ENCODE measurements at regions not wholly inside any gene's neighbourhood (a gene's known extent, or its start where the extent isn't known, plus 50 kb on each side); places are given as distances from the start of the nearest gene placed in this dataset.
A peak's percentile ranks its signal among the peaks of the same experiment; 100 is the strongest.

DNA sequence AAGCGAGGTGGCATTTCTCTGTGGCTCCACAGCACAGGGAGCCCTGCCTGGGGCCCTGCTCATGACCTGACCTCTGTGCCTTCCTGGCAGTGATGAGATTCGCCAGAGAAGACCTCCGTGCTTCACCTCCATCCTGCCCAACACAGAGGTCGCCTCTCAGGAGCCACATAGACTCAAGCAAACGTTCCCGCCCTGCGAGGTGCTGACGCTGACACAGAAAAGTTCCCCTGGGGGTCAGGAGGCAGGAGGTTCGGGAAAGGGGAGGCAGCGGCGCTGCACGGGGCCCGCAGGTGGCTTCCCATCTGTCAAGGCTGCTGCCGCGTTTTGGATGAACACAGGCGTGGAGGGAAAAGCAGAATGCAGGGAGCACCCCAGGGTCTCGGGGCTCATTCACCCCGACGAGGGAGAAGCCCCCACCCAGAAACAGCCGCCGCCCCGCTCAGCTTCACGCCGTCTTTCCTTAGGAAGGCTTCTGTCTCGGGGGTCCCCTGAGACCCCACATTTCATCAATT is 579.6 kb upstream of the SALL3 start:
- DNase-seq, result no peak

DNA sequence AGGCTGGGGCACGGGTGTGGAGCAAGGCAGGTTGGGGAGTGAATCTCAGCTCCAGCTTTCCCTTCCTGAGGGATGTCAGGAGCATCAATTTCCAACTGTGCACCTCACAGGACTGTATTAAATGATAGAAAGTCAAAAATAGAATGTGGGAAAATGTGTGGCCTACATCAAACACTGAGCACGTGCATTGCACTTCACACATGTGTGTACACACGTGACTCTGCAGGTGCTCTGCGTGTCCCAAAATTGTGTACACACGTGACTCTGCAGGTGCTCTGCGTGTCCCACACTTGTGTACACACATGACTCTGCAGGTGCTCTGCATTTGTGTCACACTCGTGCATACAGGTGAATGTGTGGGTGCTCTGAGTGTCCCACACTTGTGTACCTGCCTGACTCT is 577.2 kb upstream of the SALL3 start:
- DNase-seq, result no peak

DNA sequence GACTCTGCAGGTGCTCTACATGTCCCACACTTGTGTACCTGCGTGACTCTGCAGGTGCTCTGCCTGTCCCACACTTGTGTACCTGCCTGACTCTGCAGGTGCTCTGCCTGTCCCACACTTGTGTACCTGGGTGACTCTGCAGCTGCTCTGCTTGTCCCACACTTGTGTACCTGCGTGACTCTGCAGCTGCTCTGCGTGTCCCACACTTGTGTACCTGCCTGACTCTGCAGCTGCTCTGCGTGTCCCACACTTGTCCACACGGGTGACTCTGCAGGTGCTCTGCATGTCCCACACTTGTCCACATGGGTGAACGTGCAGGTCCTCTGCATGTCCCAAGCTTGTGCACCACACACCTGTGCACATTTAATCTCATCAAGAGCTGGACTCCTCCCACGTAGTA is 576.7 kb upstream of the SALL3 start:
- DNase-seq, result no peak

DNA sequence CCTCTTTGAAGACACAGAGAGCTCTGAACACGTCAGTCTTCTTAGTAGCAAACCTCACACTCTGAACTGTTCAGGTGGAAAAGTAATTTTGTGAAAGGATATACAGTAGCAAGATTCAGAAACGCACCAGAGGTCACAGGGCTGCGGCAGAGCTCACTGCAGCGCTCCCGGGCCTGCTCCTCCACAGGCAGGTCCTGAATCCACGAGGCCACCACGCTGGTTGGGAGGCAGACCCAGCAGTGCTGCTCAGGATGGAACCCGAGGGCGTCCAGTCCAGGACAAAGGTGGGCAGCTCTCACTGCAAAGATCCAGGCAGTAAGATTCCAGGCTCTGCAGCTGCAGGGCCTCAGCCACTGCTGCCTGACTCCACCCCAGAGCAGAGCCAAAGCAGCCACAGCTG is 576.2 kb upstream of the SALL3 start:
- DNase-seq, result no peak

DNA sequence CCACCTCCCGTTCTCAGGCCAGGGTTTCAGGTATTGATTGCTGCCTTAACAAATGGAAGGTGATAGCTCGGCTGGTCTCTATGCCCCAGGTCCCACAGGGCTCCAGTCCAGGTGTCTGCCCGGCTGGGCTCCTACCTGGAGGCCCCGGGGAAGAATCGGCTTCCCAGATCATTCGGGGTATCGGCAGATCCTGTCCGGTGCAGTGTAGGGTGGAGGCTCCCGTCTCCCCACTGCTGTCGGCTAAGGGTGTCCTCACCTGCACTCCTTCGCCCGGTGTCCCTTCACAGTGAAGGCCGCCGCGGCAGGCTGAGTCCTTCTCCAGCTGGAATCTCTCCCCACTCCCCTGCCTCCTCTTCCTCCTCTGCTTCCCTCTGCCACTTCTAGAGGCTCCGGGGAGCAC is 573.9 kb upstream of the SALL3 start:
- DNase-seq, result no peak

DNA sequence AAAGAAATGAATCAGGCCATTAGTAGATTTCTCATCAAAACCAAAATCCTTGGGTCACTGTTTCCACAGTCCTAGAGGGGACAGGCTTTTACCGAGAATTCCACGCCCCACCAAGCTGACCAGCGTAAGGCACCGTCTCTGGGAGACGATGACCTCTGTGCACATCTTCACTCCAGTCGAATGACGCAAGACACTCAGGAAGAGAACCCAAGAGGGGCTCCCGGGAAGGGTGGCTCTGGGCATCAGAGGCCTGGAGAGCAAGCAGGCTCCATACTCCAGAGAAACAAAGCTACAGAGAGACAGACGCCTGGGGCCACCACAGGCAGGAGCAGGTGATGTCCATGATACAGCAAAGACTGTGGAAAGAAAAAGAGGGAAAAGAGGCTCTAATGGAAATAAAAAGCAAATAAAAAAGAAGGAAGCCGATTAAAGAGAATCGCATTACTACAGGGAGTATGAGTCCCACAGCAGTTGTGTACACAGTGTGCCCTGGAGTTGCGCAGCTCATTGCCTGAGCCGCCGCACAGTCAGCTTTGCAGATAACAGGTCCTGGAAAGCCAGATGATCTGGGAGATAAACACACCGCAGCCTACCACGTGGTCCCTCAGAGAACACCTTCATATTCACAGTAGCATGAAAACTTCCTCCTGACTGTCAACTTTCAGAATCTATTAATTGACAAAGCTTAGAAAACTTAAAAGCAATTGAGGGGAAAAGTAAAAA is 572.7 kb upstream of the SALL3 start:
- no peak for DNase-seq

DNA sequence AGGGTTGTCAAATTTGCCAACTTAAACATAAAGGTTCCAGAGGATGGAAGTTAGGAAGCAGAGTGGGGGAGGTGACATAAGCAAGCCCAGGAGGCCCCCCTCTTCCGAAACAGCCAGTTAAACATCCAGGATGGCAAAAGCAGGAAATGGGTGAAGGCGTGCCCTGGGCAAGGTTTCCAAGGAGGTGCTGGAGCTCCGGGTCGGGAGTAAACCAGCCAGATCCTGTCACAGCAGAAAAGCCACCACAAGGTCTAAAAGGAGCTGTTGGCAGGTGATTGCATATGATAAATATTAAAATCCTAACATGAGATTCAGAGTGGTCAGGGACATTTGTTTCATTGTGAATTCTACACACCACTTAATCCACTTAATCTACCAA is 572.2 kb upstream of the SALL3 start:
- DNase-seq, result no peak

DNA sequence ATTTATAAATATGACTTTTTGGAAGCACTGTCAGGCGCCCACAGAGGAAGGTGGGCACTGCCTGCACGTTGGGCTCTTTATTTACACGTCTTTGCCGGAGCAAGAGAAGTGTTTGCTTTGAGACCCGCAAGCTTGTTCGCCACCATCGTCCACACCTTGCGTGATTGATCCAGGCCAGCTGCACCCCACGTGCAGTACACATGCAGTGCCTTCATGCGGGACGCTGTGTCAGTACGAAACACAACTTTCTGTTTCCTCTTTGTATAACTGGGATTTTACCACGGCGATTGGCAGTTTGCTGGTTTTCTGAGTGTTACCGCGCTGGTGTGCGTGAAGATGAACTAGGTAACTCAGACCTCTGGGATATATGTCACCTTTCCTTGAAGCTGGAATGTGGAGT is 571.0 kb upstream of the SALL3 start:
- no peak for DNase-seq

DNA sequence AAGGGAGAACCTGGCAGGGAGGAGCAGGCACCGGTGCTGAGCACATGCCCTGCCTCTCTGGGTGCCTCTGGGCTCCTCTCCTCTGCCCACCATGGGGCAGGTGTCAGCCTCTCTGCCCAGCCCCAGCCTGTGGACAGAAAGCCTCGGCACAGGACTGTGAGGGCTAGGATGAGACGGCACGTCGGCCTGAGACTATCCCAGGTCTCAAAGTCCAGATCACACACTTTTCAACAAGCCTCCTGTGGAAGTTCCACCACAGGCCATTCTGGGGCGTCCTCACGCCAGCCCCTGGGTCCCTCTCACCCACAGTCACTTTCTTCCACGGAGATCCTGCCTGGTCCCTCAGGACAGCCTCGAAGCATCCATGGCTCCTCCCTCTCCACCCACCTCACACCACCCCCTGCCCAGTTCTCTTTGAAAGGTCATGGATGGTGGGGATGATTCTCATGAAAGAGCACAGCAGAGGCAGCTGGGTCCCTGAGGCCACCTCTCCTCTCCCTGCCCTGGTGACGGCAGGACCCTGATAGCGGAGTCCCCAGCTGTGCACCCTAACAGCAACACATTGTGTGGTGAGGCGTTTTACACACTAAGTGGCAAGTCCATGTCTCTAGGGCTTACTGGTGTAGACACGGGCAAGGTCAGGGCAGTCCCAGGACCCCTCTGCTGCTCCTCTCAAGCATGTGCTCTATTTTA is 569.4 kb upstream of the SALL3 start:
- no peak for DNase-seq

DNA sequence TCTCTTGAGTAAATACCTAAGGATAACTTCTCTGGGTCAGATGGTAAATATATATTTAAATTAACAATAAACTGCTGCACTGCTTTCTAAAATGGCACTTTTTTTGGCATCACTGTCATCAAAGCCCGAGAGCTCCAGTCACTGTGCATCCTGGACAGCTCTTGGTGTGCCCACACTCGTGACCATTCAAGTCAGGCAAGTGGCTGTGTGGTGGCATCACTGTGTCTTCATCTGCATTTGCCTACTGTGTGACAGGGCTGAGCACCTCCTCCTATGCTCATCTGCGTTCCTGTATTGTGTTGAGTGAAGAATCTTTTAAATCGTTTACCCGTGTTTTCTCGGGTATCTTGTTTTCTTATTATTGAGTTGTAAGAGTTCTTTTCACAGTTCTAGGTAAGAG is 568.1 kb upstream of the SALL3 start:
- DNase-seq, result no peak

DNA sequence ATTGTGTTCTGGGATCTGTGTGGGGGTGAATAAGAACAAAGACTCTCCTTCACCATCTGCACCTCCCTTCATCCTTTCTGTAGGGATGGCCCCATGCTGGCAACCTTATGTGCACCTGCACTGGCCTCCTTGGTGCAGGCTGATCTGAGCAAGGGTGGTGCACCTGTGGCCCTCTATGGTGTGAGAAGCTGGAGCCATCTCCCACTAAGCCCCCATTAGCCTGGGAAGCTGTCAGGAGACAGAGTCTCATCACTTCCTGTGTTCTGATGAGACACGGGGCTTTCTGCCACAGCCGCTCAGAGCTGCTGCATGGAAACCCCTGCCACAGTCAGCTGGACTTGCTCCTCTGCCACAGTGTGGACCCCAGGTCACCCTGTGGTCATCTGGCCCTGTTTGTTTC is 565.3 kb upstream of the SALL3 start:
- no peak for DNase-seq

DNA sequence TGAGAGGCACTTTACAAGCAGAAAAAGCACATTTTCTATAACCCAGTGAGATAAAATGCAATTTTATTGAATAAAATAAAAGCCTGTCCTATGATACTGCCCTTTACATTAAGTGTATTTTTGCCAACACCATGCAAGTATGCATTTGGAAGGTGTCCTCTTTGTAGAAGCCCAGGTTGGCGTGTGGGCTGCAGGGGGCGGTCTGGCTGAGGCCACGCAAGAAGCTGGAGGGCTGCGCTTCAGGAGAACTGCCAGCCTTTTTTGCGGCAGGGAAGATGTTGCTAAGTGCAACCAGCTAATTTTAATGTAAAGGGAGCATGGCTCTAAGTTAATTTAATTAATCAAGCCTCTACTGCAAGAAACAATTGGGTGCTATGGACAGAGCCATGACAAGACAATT is 562.8 kb upstream of the SALL3 start:
- no peak for DNase-seq

DNA sequence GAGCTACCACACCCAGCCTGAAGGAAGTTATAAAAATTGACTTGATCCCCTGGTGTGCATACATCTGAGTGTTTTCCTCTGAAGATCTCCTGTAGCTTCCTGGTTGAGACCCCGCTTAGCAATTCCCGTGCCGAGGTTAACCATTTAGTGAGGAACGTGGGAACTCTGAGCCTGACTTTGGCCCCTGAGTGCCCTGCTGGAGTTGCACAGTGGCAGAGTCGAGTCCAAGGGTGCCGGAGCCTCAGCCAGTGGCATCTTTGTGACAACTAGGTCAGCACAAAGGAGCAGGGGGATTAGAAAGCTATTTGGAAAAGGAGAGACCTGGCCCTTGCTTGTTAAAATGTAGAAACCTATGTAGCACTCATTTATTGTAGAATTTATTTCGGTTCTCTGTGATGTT is 561.2 kb upstream of the SALL3 start:
- DNase-seq, result no peak

DNA sequence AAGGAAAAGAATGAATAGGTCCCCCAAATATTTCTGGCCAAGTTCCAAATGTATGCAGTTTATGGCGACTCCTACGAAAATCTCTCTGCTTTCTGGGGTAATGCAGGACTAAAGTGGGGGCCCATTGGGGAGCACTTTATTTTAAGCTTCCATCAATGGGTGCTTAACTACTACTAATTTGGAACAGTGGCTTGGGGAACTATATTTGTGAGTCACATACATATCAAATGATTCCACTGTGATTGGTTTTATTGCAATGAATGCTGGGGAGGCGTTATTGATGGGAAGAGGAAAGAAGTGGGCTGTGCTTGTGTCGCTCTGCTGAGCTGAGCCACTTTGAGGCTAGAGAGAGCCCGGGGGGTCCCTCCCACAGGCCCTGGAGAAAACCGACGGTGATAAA is 560.4 kb upstream of the SALL3 start:
- no peak for DNase-seq

DNA sequence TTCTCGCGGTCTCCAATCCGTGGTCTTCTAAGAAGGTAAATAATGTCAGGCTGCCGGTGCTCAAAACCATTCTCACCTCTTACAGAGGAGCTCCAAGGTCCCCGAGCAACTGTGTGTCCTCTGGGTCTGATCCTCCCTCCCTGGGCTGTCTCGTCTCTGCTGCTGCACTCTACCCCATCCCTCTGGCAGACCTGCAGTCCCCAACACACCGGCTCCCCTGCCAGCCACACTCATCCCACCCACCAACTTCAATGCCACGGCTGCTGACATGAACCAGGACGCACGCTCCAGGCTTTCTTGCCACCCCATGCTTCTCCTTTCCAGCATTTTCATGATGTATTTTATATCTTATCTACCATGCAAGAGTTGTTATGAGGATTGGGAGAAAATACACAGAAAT is 559.5 kb upstream of the SALL3 start:
- no peak for DNase-seq

DNA sequence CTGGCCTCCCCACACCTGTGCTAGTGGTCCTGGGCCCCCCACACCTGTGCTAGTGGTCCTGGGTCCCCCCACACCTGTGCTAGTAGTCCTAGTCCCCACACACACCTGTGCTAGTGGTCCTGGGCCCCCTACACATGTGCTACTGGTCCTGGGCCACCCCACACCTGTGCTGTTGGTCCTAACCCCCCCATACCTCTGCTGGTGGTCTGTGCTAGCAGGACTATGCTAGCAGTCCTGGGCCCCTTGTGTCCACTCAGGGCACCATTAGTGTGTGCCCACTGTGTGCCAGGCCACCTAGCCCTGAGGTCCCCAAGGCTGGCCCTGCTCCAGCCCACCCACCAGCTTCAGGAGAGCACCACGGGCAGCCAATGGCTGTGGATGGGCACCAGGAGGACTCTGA is 558.2 kb upstream of the SALL3 start:
- DNase-seq, result no peak

DNA sequence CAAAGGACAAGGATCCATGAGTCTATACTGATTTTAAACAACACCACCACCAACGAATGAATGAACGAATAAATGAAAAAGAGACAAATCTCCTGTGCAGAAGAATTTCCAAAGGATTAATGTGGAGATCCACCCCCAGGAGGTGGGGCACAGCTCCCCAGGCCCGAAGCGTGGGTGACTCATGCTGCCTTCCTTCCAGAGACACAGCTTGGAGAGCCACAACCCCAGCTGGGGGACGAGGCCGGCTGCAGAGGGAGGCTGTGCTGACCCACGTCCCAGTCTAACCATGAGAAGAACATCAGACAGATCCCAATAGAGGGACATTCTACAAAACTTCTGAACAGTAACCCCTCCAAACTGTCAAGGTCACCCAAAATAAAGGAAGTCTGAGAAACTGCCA is 557.3 kb upstream of the SALL3 start:
- DNase-seq, result no peak

DNA sequence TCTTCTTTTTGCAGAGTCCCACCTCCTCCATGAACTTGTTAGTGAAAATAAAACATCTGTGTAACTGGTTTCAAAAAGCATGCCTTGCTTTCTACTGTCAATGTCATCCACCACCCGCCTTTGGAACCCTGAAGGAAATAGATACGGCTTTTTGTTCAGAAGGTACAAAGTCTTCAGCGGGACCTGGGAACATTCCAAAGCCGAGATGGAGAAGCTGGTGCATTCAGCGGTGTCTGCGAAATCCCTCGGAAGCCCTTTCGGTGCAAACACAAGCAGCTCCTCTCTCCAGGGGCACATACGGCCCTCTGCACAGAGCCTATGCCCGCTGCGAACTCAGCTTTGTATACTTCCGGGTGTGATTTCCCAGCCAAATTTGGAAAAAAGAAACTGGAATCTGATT is 555.8 kb upstream of the SALL3 start:
- DNase-seq, result no peak

DNA sequence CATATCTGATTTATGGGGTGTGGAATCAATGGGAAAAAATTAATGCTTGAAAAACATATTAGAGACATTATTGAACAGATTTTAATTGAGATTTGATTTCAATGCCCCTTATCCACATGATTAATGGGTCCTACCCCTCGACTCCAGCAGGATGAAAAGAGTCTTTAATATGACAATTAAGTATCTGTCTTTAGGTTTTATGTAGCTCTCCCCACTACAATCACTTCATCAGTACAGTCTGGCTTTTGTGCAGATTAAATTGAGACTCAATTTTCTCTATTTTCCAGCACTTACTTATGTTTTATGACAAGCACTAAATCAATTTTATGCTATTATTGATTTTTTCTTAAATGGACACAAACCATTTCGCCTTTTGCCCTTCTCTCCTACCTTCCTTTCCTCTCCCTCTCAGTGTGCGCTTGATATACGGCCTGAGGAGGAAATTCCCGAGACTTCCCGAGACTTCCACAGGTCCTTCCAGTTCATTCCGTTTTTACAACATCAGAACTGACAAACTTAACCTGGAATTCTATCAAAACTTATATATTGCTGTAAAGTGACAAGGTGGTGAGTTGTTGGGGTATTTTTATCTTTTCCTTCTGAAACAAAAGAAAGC is 555.1 kb upstream of the SALL3 start:
- no peak for DNase-seq

DNA sequence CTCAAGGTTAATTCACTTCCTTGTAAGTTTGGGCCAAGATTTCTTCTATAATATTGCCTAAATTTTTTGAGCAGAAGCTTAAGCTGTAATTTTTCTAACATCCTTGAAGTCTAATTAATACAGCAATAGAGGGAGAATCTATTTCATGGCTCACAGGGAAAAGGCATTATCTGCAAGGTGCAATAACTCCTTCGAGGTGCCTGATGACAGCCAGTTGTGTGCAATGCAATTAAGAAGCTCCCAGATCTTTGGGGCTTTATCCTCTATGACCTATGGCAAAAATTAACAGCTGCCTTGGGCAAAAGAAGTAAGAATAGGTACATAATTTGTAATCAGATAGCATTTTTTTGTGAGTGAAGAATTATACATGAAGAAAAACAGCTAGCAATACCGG is 554.6 kb upstream of the SALL3 start:
- no peak for DNase-seq

DNA sequence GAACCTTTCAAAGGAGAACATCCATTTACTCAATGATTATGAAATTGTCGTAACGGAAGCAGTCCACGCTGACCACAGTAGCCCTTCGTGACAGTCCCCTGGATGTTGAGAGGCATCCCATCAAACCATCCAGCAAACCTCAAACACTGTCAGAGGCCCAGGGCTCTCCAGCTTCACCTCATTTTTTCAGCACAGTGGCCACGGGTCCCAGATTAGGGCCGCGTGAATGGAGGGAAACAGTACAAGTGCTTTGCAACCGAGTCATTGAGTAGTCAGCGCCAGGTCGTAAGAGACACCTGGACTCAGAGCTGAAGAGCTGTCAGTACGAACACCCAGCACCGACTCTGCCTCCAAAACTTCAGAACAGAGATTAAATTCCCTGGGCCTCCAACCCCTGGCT is 552.5 kb upstream of the SALL3 start:
- DNase-seq, result no peak

DNA sequence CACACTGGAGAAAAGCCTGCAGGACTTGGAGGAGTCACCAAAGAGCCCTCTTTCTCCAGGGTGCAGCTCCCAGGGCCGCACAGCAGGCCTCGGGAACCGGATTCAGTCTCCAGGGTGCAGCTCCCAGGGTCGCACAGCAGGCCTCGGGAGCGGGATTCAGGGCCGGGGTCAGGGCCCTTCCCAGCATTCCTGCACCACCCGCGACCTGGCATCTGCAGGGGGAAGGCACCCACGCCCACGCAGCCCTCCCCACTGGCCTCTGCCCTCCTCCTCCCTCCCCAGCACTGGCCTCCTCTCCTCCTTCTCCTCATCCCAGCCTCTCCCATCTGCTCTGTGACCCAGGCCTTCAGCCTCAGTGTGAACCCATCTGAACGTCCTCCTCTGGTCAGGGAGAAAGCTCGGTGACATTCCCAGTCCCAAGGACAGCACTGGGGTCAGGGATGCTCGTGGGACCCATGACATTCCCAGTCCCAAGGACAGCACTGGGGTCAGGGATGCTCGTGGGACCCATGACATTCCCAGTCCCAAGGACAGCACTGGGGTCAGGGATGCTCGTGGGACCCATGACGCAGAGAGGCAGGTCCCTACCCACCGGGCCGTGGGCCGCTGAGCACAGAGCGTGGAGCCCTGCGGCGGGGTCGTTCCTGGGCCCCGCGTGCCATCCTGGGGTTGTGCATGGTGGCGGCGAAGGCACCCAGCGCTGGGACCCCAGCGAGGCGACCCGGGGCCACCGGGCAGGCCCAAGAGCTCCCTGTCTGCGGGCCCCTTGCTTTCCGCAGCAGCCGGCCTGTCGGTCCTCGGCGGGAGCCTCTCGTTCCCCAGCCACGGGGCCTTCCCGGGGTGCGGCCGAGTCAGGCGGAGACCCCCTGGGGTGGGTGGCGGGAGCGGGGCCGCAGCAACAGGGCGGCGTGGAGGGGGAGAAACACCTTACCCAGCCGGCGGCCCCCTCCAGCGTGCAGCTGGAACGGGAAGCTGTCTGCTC is 550.2 kb upstream of the SALL3 start:
- DNase-seq, result no peak

DNA sequence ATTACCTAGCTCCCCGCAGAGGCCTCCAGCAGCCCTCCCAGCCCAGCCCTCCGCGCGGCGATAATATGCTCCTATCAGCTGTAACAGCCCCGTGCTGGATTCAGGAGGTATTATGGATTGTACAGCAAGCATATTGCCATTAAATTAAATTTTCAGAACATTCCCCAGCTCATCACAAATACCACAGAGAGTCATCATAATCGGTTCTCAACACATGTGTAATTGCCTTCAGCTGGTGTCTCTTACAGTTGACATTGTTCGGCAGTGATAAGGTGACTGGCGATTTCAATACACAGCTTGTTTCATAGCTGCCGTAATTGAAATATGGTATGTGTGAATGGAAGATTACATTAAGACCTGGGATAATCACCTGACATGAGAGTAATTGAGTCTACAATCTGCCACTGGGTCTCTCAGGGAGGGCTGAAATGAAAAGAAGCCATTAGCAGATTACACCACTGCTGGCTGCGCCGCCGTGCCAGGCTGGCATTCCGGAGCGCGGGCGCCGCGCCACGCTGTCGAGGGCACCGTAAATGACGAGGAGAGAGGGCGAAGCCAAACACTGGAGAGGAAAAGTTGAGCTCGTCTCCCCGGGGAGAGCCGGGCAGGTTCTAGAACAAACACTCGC is 549.4 kb upstream of the SALL3 start:
- DNase-seq, result peak; percentile 31
